Stimulated activated CD8-positive, alpha-beta memory T cell treated with anti-CD3 and anti-CD28 coated beads, Interleukin-15, amount 100 ng/mL, for 48 hours (primary cell): ENCODE measurements at regions not wholly inside any gene's neighbourhood (a gene's known extent, or its start where the extent isn't known, plus 50 kb on each side); places are given as distances from the start of the nearest gene placed in this dataset.

Experiments
- DNase-seq, 2 donors: peaks; one replicate each; pipeline ENCODE4 v3.0.0-alpha.2; 2020; ENCODE audit warnings: low read depth in 2 of 2

DNA sequence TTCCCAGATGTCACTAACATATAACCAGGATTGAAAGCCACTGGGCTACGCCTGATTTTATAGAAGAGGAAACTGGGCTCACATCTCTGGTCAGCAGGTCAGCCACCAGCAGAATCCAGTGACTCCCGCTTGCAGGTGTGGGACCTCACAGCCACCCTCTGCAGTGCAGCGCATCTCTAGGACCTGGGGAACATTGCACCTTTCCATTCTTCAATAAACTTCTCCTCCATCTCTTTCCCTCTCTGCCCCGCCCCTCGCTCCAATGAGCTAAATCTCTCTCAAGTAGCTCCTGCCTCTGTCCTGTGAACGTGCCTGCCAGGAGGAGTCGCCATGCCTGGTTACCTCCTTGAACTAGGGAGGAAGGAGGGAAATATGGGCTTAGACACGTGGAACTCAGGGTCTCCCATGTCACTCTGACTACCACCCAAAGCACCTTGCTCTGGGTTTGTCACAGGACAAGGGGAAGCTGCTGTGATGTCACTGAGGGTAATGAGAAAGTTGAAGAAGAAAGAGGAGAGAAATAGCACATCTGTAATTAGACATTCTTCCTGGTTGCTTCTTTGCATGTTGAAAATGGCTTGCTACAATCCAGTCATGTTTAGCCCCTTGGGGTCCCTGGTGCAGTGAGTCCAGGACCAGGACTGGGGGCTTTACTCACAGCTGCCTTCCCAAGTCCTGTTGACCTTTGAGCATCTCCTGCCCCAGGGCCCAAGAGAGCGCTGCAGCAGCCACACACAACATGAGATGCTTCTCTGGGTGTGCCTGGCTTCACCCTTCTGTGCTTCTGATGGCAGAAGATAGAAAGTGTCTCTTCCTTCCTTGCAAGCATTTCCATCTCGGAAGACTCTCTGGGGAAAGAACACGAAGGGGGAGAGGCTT, 469.4 kb downstream of the PREX1 start:
- no peak for DNase-seq

- DNase-seq: no peak
Observed at GRCh38 chr20:48357714-48358113, 470.1 kb downstream of the PREX1 start.

DNA sequence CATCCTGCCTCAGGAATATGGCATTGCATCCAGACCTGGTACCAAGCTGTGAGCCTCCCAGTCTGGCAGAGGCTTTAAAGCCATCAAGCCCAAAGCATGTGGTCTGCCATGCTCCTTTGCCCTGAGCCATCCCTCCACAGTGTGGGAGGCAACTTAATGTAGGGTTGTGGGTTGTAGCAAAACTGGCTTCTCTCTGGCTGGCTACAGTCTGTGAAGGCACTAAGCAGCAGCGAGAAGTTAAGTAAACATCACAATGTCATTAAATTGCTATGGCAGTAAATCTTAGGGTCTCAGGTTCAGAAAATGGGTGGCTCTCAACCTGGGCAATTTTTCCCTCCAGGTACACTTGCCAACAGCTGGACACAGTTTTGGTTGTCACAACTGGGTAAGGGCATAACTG, 472.9 kb downstream of the PREX1 start:
- DNase-seq: no peak

DNA sequence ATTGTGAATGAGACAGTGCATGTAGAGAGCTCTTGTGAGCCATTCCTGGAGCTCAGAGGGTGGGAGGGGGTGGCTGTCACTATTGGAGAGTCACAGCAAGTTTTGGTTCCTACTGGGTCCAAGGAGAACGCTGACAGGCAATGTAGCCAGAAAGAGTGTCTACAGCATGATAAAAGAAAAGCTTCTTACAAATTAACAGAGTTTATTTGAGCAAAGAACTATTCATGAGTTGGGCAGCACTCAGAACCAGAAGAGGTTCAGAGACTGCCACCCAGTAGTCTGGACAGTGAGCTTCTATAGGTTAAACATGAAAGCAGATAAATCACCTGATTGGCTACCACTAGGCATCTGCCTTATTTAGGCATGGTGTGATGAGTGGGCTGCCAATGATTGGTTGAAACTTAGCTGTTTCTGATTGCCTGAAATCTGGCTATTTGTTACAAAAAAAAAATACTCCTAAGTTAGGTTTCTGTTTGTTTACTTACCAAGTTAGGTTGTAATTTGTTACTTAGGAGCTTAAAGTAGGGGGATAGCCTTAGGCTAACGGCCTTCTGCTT, 473.4 kb downstream of the PREX1 start:
- no peak for DNase-seq

DNA sequence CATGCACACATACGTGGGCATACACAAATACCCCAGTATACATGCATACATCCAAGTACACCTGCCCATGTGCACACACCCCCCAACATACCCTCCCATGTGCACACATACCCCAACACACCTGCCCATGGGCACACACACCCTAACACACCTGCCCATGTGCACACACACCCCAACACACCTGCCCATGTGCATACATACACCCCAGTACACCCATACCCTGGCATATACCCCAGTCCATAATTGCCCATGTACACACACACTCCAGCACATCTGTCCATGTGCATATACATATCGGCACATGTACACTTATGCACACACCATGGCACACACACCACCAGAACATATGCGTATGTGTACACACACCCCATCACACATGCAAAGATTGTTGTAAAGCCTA, 475.2 kb downstream of the PREX1 start:
- no peak for DNase-seq

- DNase-seq: no peak
Observed at GRCh38 chr20:48352042-48352441, 475.8 kb downstream of the PREX1 start.

- DNase-seq: no peak
Observed at GRCh38 chr20:48350313-48350988, 477.3 kb downstream of the PREX1 start.

GRCh38 chr20:48349656-48350055, 478.1 kb downstream of the PREX1 start:
- DNase-seq: no peak

- no peak for DNase-seq
Observed at GRCh38 chr20:48348022-48348421, 479.8 kb downstream of the PREX1 start.

DNA sequence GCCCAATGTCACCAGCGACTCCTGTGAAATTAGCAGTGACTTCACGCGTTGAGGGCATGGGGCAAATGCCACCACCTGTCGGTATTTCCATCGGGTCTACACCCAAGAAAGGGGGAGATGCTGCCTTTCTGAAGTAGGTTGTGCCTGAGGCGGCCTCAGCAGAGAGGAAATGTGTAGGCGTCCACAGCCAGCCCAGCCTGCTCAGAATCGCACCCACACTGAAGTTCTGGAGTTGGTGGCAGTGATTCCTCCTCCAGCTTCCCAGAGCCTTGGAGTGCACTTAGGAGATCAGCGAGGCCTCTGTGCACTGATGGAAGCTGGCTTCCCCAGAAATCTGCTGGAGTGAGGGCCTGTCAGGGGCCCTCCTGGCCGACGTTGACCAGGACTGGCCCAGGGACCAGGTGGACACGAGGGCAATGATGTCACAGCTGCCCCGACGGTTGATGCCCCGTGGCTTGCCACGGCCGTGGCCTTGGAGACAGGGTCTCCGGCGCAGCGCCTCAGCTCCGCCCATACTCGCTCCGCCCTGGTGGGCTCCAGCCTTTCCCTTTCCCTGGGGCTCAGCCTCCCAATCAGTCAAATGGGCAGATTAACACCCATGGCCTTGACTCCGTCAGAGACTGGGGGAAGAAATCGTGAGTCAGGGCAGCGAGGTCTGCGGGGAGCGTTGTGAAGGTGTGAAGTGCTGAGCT, 484.8 kb downstream of the PREX1 start:
- no peak for DNase-seq

DNA sequence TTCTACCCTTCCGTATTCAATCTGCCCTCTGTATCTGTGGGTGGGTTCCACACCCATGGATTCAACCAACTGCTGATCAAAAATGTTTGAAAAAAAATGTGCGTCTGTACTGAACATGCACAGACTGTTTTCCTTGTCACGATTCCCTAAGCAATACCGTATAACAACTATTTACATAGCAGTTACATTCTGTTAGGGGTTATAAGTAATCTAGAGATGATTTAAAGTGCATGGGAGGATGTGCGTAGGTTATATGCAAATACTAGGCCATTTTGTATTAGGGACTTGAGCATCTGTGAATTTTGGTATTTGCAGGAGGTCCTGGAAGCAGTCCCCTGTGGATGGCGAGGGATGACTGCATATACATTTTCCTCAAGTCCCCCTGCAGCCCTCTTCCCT, 486.9 kb downstream of the PREX1 start:
- no peak for DNase-seq

- no peak for DNase-seq
Observed at GRCh38 chr20:48339986-48340882, 487.6 kb downstream of the PREX1 start.

GRCh38 chr20:48339190-48339985, 488.4 kb downstream of the PREX1 start:
- DNase-seq: no peak

DNA sequence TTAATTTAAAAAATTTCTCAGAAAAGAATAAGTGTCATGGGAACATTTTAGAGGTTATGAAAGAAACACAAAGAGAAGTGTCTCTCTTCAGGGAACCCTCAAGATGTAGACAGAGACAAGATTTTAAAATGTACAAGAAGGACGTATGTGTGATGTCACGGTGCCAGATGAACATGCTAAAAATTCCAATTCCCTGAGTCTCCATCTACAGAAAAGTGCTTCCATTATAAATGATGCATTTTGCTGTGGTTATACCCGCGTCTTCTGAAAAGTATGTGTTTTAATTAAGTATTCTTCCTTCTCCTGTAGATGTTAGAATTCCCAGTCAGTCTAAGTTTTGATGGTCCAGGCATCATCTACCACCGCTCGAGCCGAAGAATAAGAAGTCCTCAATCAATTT, 489.1 kb downstream of the PREX1 start:
- DNase-seq: no peak

DNA sequence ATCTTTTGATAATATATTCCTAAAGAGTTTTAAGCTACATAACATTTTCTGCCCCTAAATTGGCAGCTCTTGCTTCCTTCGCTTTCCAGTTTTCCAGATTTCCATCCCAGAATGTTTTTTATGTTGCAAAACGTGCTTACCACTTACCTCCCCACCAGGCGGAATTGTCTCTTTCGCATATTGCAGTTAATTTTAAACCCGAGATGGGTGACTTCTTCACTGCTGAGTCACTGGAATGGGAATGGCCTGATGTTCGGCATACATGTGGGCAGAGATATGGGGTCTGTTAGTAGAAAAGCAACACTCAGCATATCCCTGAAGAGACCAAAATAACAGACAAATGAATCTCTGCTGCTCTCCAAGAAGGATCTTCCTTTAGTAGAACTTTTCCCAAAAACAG, 491.2 kb downstream of the PREX1 start:
- no peak for DNase-seq

GRCh38 chr20:48335308-48336050, 492.3 kb downstream of the PREX1 start:
- DNase-seq: no peak

GRCh38 chr20:48333707-48334106, 494.1 kb downstream of the PREX1 start:
- DNase-seq: no peak

DNA sequence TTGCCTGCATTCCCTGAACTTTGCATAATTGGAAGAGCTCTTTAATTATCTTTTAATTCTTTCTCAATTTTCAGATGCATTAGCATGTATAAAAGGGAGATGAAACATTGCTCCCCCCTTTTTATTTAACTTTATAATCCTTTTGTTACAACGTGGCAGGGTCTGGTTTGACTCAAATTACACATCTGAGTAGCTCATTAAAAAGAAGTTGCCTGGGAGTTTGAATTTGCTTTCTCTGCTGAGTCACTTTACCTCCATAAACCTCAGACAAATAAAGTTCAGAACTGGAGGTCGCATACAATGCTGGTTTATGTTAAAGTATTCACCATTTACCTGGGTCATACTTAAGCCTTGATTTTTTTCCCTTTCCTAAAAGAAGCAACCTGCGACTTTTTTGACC, 495.2 kb downstream of the PREX1 start:
- no peak for DNase-seq

- no peak for DNase-seq
Observed at GRCh38 chr20:48331518-48332286, 496.1 kb downstream of the PREX1 start.
